Inferior parietal cortex (tissue), 1 donor: ENCODE measurements at regions not wholly inside any gene's neighbourhood (a gene's known extent, or its start where the extent isn't known, plus 50 kb on each side); places are given as distances from the start of the nearest gene placed in this dataset.
"Not testable (repeated sequence)": the region's sequence is repeated elsewhere in the genome, so short reads cannot be mapped to it uniquely, and the experiment has no call there.

Experiments
- DNase-seq: peaks from one replicate; pipeline ENCODE4 v3.0.0-alpha.2; 2016; ENCODE audit errors: extremely low spot score

DNA sequence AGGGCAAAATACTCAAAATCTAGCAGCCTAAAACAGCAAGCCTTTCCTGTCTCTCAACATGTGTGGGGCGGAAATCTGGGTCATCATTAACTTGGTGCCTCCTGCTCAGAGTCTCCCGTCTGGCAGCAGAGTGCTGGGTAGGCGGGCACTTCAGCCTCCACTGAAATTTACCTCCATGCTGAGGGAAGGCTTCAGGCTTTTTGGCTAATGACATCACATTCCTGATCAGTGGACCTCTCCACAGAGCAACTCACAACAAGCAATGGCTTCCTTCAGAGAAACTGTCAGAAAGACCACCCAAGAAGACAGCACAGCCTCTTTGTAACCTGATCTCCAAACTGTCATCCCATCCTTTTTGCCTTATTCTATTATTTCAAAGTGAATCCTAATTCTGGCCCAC is 1109.0 kb downstream of the UQCRFS1 start:
- DNase-seq = no peak

DNA sequence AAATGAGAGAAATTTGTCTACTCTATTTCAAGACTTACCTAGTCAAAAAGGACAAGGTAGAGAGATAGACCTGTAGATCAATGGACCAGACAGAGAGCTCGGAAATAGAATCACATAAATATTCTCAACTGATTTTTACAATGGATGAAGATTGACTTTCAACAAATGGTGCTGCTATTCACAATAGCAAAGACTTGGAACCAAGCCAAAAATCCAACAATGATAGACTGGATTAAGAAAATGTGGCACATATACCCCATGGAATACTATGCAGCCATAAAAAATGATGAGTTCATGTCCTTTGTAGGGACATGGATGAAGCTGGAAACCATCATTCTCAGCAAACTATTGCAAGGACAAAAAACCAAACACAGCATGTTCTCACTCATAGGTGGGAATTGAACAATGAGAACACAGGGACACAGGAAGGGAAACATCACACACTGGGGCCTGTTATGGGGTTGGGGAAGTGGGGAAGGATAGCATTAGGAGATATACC is 1128.2 kb downstream of the UQCRFS1 start:
- DNase-seq = not testable (repeated sequence)

DNA sequence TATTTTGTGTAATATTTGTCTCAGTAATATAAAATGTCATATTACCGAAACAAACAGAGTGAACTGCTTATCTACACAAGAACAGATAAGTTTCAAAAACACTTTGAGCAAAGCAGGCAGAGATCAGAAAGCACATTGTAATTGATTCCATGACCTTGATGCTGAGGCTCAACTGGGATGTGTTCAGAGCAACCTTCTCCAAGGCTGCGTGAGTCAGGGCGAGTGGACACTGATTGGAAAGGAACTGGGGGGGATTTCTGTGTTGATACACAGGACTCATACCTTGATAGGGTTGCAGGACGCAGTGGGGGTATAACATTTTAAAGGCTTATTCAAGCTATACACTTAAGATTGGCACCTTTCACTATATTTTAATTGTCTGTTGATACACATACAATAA is 1136.3 kb downstream of the UQCRFS1 start:
- no peak for DNase-seq

DNA sequence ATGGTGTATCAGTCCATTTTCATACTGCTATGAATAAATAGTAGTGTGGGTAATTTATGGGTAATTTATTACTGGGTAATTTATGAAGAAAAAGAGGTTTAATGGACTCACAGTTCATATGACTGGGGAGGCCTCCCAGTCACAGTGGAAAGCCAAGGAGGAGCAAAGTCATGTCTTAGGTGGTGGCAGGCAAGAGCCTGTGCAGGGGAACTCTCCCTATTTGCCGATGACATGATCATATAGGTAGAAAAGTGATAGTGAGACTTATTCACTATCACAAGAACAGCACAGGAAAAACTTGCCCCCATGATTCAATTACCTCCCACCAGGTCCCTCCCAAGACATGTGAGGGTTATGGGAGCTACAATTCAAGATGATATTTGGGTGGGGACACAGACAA is 1137.7 kb downstream of the UQCRFS1 start:
- DNase-seq = no peak

DNA sequence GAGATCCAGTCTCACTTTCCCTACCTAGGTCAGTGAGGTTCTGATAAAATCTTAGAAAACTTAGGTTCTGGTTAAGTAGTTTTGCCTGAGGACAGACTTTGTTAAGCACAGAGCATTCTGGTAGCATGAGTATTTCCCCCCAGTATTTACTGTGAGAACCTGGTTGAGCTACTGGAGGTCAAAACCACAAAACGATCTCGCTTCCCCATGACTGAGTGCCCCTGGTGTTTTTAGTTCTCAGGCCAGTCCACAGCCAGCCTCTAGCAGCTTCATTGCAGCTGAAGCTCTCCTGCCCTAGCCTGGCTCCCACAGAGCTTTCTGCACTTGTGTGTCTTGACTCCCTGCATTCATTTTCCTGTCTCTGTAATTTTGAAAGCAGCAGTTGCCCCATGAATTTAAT is 1138.2 kb downstream of the UQCRFS1 start:
- DNase-seq = no peak

DNA sequence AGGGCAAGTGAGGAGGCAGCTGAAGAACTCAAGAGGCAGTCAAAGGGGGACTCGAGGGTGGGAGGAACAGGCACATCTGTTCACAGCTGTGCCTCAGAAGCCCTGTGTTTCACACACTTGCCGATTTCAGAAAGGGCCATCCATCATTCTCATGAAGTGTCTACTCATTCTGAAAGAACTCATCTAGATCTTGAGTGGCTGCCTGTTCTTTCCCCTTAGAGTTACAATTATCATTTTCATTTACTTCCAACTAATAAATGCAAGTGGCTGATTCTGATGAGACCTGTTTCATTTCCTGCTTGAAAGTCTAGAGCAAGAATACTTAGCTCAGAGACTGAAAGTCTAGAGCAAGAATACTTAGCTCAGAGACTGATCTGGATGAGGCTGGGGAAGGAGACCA is 1145.1 kb downstream of the UQCRFS1 start:
- DNase-seq = no peak

DNA sequence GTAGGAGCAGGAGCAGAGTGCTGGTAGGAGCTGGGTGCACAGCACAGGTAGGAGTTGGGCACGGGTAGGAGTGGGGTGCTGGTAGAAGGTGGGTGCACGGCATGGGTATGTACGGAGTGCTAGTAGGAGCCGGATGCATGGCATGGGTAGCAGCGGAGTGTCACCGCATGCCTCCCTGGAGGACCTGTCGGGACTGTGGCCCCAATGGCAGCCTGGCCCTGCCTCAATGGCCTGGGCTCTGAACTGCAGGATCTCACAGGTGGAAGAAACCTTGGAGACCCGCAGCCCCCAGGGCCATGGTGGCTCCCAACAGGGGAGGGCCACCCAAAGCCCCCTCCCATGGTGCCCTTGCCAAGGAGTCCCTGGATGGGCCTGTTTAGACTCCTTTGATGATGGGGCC is 1146.0 kb downstream of the UQCRFS1 start:
- DNase-seq = no peak

DNA sequence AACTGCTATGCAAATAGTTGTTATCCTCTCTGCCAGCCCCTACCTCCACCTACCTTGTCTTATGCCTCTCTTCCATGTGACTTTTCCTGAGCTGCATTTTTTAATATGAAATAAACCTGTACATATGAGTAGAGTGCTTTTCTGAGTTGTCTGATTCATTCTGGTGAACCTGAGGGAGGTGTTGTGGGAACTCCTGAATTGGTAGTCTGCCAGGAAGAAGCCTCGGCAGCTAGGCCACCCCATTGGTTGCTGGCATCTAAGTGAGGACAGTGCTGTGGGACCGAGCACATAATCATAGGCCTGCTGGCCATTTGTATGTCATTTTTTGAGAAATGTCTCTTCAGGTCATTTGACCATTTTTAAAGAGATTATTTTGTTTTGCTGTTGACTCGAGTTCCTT is 1146.8 kb downstream of the UQCRFS1 start:
- no peak for DNase-seq

DNA sequence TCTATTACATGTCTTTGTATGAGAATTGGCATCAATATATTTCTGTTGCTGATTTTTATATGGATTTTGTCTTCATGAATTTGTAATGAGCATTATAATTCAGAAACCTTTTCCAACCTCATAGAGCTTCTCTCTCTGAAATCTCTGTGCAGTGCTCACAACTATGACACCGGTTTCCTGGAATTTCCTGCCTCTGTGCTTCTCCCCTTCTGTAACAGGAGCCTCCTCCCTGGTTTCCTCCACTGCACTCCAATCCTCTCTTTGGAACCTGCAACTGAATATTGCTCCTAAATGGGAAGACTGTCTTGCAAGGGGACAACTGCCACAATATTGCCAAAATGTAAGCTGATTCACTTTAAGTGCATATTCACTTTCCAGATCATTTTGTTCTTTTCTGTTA is 1147.9 kb downstream of the UQCRFS1 start:
- no peak for DNase-seq

DNA sequence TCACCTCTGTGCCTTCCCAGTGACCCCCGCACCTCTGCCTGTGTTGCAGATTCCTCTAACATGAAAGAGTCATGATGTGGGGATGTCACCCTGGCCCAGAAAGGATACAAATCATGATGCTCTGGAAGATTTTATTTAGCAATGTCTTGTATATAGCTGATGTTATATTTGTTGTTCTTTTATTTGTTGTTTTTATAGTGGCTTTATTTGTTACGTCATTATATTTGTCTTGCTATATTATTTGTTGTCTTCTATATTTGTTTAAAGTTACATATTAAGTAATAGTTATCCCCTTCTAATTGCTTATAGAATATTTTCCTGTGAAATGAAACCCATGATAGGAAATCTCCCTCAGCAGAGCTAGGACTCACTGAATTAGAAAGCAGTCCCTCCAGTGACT is 1149.2 kb downstream of the UQCRFS1 start:
- DNase-seq = no peak

DNA sequence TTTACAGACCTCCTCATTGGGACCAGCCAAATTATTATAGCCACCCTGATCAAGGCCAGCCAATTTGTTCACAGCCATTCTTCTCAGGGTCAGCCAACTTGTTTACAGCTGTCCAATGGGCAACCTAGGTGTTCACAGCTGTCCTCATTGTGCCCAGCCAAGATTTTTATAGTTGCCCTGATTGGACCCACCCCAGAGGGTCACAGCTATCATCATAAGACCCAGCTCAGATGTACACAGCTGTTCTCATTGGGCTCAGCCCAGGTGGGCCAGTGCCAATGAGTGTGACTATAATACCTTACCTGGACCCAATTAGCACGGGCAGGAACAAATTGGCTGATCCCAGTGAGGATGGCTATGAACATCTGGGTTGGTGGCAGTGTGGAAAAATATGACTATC is 1151.8 kb downstream of the UQCRFS1 start:
- DNase-seq = no peak

DNA sequence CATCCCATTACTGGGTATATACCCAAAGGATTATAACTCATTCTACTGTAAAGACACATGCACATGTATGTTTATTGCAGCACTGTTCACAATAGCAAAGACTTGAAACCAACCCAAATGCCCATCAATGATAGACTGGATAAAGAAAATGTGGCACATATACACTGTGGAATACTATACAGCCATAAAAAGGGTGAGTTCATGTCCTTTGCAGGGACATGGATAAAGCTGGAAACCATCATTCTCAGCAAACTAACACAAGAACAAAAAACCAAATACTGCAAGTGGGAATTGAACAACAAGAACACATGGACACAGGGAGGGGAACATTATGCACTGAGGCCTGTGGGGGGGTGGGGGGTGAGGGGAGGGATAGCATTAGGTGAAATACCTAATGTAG is 1155.9 kb downstream of the UQCRFS1 start:
- not testable (repeated sequence) for DNase-seq

DNA sequence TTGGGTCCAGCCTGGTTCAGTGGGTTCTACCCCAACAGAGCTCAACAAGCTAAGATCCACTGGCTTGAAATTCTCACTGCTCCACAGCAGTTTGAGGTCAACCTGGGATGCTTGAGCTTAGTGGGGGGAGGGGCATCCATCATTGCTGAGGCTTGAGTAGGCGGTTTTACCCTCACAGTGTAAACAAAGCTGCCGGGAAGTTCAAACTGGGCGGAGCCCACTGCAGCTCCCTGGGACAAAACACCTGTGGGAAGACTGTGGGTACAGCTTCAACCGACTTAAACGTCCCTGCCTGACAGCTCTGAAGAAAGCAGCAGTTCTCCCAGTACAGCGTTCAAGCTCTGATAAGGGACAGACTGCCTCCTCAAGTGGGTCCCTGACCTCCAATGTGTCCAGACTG is 1161.9 kb downstream of the UQCRFS1 start:
- DNase-seq = no peak

DNA sequence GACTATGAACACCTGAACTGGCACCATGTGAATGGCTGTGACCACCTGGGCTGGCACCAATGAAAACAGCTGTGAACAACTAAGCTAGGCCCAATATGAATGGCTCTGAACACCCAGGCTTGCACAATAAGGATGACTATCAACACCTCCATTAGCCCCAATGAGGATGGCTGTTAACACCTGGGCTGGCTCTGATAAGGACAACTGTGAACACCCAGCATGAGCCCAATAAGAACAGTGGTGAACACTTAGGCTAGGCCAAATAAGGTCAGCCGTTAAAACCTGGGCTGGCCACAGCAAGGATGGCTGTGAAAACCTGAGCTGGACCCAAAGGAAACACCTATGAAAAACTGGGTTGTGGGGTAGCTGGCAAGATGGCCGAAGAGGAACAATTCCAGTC is 1163.1 kb downstream of the UQCRFS1 start:
- no peak for DNase-seq

DNA sequence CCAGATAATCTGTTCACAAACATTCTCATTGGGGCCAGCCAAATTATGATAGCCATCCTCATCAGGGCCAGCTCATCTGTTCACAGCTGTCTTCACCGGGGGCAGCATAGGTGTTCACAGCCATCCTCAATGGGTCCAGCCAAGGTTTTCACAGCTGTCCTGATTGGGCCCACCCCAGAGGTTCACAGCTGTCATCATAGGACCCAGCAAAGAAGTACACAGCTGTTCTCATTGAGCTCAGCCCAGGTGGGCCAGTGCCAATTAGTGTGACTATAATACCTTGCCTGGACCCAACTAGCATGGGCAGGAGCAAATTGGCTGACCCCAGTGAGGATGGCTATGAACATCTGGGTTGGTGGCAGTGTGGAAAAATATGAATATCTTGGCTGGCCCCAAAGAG is 1166.0 kb downstream of the UQCRFS1 start:
- no peak for DNase-seq

DNA sequence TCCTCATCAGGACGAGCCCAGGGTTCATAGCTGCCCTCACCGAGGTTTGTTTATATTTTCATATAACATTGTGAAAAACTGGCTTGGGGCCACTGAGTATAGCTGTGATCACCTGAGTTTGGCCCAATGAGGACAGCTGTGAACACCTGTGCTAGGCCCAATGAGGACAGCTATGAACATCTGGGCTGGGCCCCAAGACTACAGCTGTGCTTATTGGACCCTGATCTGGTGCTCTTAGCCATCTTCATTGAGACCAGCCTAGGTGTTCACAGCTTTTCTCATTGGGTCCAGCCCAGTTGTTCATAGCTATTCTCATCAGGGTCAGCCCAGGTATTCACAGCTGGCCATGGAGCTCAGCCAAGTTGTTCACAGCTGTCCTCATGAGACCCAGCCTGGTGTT is 1167.3 kb downstream of the UQCRFS1 start:
- no peak for DNase-seq

DNA sequence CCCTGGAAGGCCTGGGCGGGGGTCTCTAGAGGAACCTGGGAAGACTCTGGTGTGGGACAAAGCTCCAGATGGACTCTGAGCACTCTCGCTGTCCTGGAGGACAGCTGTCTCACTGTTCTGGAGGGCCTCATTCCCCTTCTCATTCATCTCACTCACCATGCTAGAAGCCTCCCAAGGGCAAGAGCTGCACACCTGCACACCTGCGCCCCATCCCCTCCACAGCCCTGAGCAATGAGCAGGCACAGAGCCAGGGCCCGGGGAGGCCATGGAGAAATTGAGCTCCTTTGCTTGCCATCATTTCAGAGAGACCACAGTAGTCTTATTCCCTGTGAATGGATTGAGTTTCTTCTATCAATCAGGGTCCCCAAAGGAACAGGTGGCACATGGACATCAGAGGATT is 1168.5 kb downstream of the UQCRFS1 start:
- no peak for DNase-seq

DNA sequence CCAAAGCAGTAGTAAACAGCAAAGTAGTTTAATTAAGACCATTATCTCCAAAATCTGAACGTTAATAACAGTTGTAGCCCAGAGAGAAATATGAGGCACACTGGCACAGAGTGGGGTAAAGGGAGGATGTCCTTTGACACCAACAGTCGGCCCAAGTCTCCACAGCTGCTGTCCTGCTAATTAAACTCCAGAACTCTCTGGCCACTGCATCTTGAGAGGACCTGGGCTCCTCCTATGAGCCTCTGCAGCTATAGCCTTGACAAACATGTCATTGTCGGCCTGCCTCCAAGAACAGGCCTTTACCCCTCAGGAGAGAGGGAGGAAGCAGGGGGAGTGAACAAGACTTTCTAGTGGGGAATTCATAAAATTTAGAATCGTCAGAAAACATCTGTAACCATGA is 1170.4 kb downstream of the UQCRFS1 start:
- DNase-seq = no peak

DNA sequence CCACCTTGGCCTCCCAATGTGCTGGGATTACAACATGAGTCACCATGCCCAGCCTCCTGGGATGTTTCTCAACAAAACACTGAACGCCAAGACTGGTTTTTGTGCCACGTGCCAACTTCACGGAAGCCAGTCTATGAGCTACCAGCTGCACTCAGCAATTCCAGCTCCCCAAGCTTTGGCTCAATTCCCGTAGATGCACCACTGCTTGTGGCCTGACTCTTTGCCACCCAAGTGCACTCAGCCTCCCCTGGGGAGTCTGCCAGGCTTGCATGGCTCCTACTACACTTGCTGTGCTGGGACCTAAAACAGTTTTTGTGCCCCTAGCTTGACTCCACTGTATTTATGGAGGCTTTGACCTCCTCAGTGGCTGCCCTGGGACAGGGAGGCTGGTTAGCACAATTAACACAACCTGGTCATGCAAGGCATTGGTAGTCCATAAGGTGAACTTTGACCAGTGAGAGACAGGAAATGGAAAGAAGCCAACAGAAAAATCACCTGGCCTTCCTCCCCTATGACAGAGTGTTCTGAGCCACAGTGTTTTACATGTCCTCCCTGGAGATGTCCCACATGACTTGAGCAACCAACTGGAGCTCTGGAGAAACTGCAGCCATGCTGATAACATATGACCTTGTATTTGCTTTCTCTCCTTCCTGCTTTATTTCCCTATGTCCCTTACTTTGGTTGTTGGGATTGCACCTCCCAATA is 1173.1 kb downstream of the UQCRFS1 start:
- DNase-seq = no peak

DNA sequence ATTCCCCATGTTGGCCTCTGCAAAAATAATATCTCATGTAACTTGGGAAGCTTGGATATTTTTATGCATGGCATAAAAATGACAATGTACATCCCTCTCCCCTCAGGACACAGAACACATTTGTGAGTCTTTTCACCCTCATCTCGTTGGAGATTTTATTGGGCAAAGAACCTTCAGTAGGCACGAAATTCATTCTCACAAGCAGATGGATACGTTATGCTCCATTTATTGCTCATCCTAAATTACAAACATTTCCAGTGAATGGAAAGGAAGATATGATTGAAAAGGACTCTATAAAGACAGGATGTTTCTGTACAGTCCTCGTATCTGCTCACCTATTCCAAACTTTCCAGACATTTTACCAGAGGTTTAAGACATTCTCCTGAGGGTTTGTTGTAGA is 1175.8 kb downstream of the UQCRFS1 start:
- DNase-seq = no peak

DNA sequence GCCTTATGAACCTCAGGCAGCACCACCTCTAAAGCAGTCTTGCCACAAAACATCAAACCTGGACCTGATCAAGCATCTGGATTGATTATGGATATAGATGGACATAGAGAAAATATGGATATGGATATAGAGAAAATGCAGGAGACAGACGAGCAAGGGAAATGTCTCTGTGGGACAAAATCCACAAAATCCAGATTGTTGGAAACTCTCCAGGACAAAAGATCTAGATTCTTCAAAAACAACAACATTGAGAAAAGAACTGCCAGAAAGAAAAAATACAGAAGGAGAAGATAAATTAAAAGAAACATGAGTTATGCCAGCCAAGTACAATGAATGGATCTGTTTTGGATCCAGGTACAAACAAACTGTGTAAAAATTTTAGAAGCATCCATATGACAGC is 1176.5 kb downstream of the UQCRFS1 start:
- no peak for DNase-seq

DNA sequence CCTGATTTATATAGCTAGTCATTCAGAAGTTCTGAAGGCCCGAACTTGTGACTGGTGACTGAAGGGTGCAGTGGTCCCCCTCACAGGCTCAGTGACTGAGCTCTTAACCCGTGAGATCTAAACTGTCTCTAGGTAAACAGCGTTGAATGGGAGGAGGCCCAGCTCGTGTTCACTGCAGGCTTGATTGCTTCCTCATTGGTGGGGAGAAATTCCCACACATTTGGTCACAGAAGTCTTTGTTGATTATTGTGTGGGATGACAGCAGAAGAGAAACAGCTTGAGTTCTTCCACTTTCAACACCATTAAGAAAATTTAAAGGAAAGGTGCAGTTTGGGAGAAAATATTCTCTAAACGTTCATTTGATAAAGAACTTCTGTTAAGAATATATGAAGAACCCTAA is 1178.0 kb downstream of the UQCRFS1 start:
- no peak for DNase-seq

DNA sequence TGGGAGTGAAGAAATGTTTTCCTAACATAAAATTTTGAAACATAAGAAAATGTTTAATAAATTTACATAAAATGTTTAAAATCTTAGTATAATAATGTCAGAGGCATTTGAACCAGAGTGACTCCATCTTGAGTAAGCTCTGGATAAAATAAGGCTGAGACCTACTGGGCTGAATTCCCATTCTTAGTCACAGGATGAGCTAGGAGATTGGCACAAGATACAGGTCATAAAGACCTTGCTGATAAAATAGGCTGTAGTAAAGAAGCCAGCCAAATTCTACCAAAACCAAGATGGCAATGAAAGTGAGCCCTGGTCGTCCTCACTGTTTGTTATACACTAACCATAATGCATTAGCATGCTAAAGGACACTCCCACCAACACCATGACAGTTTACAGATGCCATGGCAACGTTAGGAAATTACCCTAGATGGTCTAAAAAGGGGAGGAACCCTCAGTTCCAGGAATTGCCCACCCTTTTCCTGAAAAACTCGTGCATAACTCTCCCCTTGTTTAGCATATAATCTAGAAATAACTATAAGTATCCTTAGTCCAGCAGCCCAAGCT is 1184.0 kb downstream of the UQCRFS1 start:
- no peak for DNase-seq

DNA sequence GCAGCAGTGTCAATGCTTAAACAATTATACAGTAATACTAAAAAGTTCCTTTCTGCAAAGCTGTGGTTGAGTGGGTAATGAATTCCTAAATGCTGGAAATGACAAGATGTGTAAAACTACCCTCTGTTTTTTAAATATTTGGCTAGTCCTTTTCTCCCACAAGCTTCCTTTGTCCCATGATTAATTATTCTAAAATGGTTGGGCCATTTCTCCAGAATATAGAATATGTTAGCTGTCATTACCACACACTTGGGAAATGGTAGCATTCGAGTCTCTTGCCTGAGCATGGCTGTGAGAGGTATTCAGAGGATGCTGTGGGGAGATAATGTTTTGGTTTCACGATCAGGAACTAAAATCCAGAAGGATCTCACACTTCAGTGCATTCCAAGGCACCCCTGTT is 1185.8 kb downstream of the UQCRFS1 start:
- DNase-seq = no peak
